Ishikawa (cell line): ENCODE measurements at regions not wholly inside any gene's neighbourhood (a gene's known extent, or its start where the extent isn't known, plus 50 kb on each side); places are given as distances from the start of the nearest gene placed in this dataset.

Experiments used
- CEBPB ChIP-seq: IDR thresholded peaks from 2 replicates; pipeline ENCODE4 v1.6.1; 2012
- EP300 ChIP-seq: IDR thresholded peaks from 2 replicates; pipeline ENCODE4 v1.6.1; 2012; ENCODE audit warnings: borderline replicate concordance
- REST ChIP-seq: IDR thresholded peaks from 2 replicates; pipeline ENCODE4 v1.6.1; 2012; ENCODE audit warnings: low read depth, mild to moderate bottlenecking
- YY1 ChIP-seq: IDR thresholded peaks from 2 replicates; pipeline ENCODE4 v1.6.1; 2012; ENCODE audit warnings: low read depth

DNA sequence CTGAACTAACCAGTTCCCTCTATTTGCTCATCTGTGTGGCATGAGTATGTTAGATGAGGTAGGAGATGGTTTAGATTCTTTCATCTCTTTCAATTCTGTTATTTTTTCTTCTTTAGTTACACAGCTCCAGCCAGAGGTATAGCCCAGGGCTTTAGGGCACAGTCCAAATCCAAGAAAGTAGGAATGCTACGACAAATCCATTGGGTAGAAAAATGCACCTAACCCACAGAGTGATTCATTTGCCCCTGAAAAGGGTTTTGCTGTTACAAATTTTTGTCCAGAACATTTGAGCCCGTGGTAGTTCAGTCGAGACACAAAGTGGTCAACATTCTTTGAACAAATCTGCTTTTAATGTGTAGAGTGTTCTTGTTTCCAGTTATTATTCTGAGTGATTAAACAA is 250.7 kb downstream of the HS3ST3A1 start:
- TF ChIP-seq EP300, result no peak
- TF ChIP-seq REST, result no peak
- TF ChIP-seq YY1, result no peak
- TF ChIP-seq CEBPB, result no peak
